HEK293 (cell line): ENCODE measurements at regions not wholly inside any gene's neighbourhood (a gene's known extent, or its start where the extent isn't known, plus 50 kb on each side); places are given as distances from the start of the nearest gene placed in this dataset.

Experiments used
- CTCF ChIA-PET: fragments of 350-600 bp; formaldehyde crosslinking; extraction: SDS; loops from one replicate; lab custom pipeline; 2021; ENCODE audit warnings: antibody characterized with exemption; lab: Yijun Ruan, JAX
- POLR2A ChIA-PET: fragments of 300-600 bp; formaldehyde crosslinking; extraction: SDS; loops from one replicate; lab custom pipeline; 2020; ENCODE audit warnings: antibody characterized with exemption, inconsistent platforms; lab: Yijun Ruan, JAX
- H3K27ac ChIP-seq: fragments of 200-500 bp; sonication (Bioruptor generic); 2 replicates; pipeline ENCODE4 v1.5.1; 2014; ENCODE audit warnings: low read depth, low read length, control low read depth, inconsistent platforms; ENCODE audit errors: extremely low read depth
- H3K36me3 ChIP-seq, 2 experiments: fragments of 200-500 bp in 1 of 2; sonication (Bioruptor generic) in 1 of 2; 1 replicate in 1 of 2; 2 replicates in 1 of 2; pipeline ENCODE4 v1.5.1; 2014 to 2017; ENCODE audit warnings: inconsistent platforms in 2 of 2, low read length in 2 of 2; ENCODE audit not compliant: control insufficient read depth in 2 of 2, insufficient read depth in 1 of 2
- H3K4me1 ChIP-seq: fragments of 200-500 bp; sonication (Bioruptor generic); 2 replicates; pipeline ENCODE4 v1.5.1; 2014; ENCODE audit warnings: mild to moderate bottlenecking, low read length, inconsistent platforms; ENCODE audit not compliant: control insufficient read depth, insufficient read depth
- H3K4me3 ChIP-seq: 2 replicates; pipeline ENCODE4 v1.5.1; 2011; ENCODE audit warnings: low read depth, mild to moderate bottlenecking, control low read depth, low read length, moderate library complexity
- H3K9me3 ChIP-seq: fragments of 200-500 bp; sonication (Bioruptor generic); 2 replicates; pipeline ENCODE4 v1.5.1; 2014; ENCODE audit warnings: low read depth, low read length, inconsistent platforms; ENCODE audit not compliant: control insufficient read depth, insufficient read depth
- BCL6B ChIP-seq: fragments of 450-650 bp; formaldehyde crosslinking; IDR thresholded peaks from 2 replicates; pipeline ENCODE4 v1.5.1; 2017; ENCODE audit warnings: missing biosample characterization, missing genetic modification characterization
- GLI2 ChIP-seq: fragments of 450-650 bp; formaldehyde crosslinking; IDR thresholded peaks from 2 replicates; pipeline ENCODE4; 2017; ENCODE audit warnings: missing biosample characterization, missing genetic modification characterization, low read depth, borderline replicate concordance
- KLF9 ChIP-seq: fragments of 450-650 bp; formaldehyde crosslinking; IDR thresholded peaks from 2 replicates; pipeline ENCODE4 v1.5.1; 2016; ENCODE audit warnings: missing biosample characterization, missing genetic modification characterization, low read depth
- MYNN ChIP-seq: fragments of 450-650 bp; formaldehyde crosslinking; IDR thresholded peaks from 2 replicates; pipeline ENCODE4 v1.5.1; 2016; ENCODE audit warnings: missing biosample characterization, missing genetic modification characterization, borderline replicate concordance
- PBX3 ChIP-seq: sonication (generic); formaldehyde crosslinking; IDR thresholded peaks from 2 replicates; pipeline ENCODE4 v1.8.1; 2022; ENCODE audit warnings: mild to moderate bottlenecking, moderate library complexity, missing genetic modification reagents
- PRDM6 ChIP-seq: fragments of 450-650 bp; formaldehyde crosslinking; IDR thresholded peaks from 2 replicates; pipeline ENCODE4 v1.5.1; 2017; ENCODE audit warnings: missing biosample characterization, missing genetic modification characterization
- TCF7L2 ChIP-seq: IDR thresholded peaks from 2 replicates; pipeline ENCODE4 v1.6.1; 2011; ENCODE audit warnings: low read depth, mild to moderate bottlenecking, inconsistent platforms, low read length, moderate library complexity, borderline replicate concordance
- TSHZ1 ChIP-seq: fragments of 450-650 bp; formaldehyde crosslinking; IDR thresholded peaks from 2 replicates; pipeline ENCODE4 v1.5.1; 2016; ENCODE audit warnings: missing biosample characterization, missing genetic modification characterization, borderline replicate concordance
- ZBTB21 ChIP-seq: fragments of 450-650 bp; formaldehyde crosslinking; IDR thresholded peaks from 2 replicates; pipeline ENCODE4 v1.5.1; 2017; ENCODE audit warnings: missing biosample characterization, missing genetic modification characterization
- ZFP37 ChIP-seq: fragments of 450-650 bp; formaldehyde crosslinking; IDR thresholded peaks from 2 replicates; pipeline ENCODE4 v1.5.1; 2016; ENCODE audit warnings: missing biosample characterization, missing genetic modification characterization
- ZNF114 ChIP-seq: fragments of 450-650 bp; formaldehyde crosslinking; IDR thresholded peaks from 2 replicates; pipeline ENCODE4 v1.5.0; 2017; ENCODE audit warnings: missing biosample characterization, missing genetic modification characterization
- ZNF133 ChIP-seq: fragments of 450-650 bp; formaldehyde crosslinking; IDR thresholded peaks from 2 replicates; pipeline ENCODE4 v1.5.1; 2016; ENCODE audit warnings: missing biosample characterization, missing genetic modification characterization
- ZNF16 ChIP-seq: fragments of 450-650 bp; formaldehyde crosslinking; IDR thresholded peaks from 2 replicates; pipeline ENCODE4 v1.5.1; 2016; ENCODE audit warnings: low read depth, missing biosample characterization, missing genetic modification characterization
- ZNF239 ChIP-seq: fragments of 450-650 bp; formaldehyde crosslinking; IDR thresholded peaks from 2 replicates; pipeline ENCODE4 v1.5.1; 2016; ENCODE audit warnings: missing biosample characterization, missing genetic modification characterization
- ZNF341 ChIP-seq: fragments of 450-650 bp; formaldehyde crosslinking; IDR thresholded peaks from 2 replicates; pipeline ENCODE4; 2016; ENCODE audit warnings: low read depth, missing biosample characterization, missing genetic modification characterization
- ZNF354C ChIP-seq: fragments of 450-650 bp; formaldehyde crosslinking; IDR thresholded peaks from 2 replicates; pipeline ENCODE4 v1.5.1; 2016; ENCODE audit warnings: missing biosample characterization, missing genetic modification characterization, low read depth, borderline replicate concordance
- ZNF488 ChIP-seq: fragments of 450-650 bp; formaldehyde crosslinking; IDR thresholded peaks from 2 replicates; pipeline ENCODE4 v1.5.1; 2016; ENCODE audit warnings: missing biosample characterization, missing genetic modification characterization
- ZNF560 ChIP-seq: fragments of 450-650 bp; formaldehyde crosslinking; IDR thresholded peaks from 2 replicates; pipeline ENCODE4 v1.5.1; 2017; ENCODE audit warnings: missing biosample characterization, missing genetic modification characterization, borderline replicate concordance
- ZNF571 ChIP-seq: fragments of 450-650 bp; formaldehyde crosslinking; IDR thresholded peaks from 2 replicates; pipeline ENCODE4 v1.5.0; 2017; ENCODE audit warnings: missing biosample characterization, missing genetic modification characterization
- ZNF626 ChIP-seq: fragments of 450-650 bp; sonication (Bioruptor Pico); formaldehyde crosslinking; IDR thresholded peaks from 2 replicates; pipeline ENCODE4 v1.5.1; 2018; ENCODE audit warnings: missing biosample characterization, missing genetic modification characterization, inconsistent platforms

- TF ChIP-seq ZNF560 (tag by site-specific recombination) (no peak), ZNF16 (no peak), TSHZ1 (no peak), MYNN (tag by site-specific recombination) (no peak), ZNF133 (tag by site-specific recombination) (no peak), BCL6B (no peak)
Measured at GRCh38 chr11:81032906-81033305, 1592.1 kb upstream of the TENM4 start (continued).

GRCh38 chr11:81030186-81030585 lies 1589.4 kb upstream of the TENM4 start:
- H3K4me3 ChIP-seq, result no peak overlapping the region
- TF ChIP-seq ZNF488 (tag by site-specific recombination), result no peak
- TF ChIP-seq ZFP37 (tag by site-specific recombination), result no peak
- TF ChIP-seq ZNF114 (tag by site-specific recombination), result no peak
- no peak for TF ChIP-seq PRDM6
- no peak for TF ChIP-seq TCF7L2
- TF ChIP-seq PBX3 (CRISPR knock-in tag), result no peak
- no peak for TF ChIP-seq ZNF239 (tag by site-specific recombination)
- no peak for TF ChIP-seq ZNF626 (tag by site-specific recombination)
- TF ChIP-seq KLF9, result no peak
- TF ChIP-seq ZNF341 (tag by site-specific recombination), result no peak
- no peak for TF ChIP-seq ZNF571
- TF ChIP-seq ZBTB21, result no peak
- TF ChIP-seq ZNF354C (tag by site-specific recombination), result no peak
- TF ChIP-seq GLI2, result no peak
- TF ChIP-seq, all 188 proteins: peak for 0
- Histone ChIP-seq H3K9me3 (no peaks in the 10 kb centered on the region), H3K27ac (no peak overlapping the region), H3K4me1 (no peaks in the 10 kb centered on the region), H3K36me3 (no peaks in the 10 kb centered on the region)
- ChIA-PET CTCF (no interaction called here), POLR2A (no interaction called here)
